Raji (cell line): ENCODE measurements at regions not wholly inside any gene's neighbourhood (a gene's known extent, or its start where the extent isn't known, plus 50 kb on each side); places are given as distances from the start of the nearest gene placed in this dataset.

ENCODE experiments used
- POLR2A ChIP-seq: IDR thresholded peaks from 2 replicates; pipeline ENCODE4 v1.6.1; 2011; ENCODE audit warnings: low read depth, low read length, control low read depth; ENCODE audit not compliant: insufficient read depth

DNA sequence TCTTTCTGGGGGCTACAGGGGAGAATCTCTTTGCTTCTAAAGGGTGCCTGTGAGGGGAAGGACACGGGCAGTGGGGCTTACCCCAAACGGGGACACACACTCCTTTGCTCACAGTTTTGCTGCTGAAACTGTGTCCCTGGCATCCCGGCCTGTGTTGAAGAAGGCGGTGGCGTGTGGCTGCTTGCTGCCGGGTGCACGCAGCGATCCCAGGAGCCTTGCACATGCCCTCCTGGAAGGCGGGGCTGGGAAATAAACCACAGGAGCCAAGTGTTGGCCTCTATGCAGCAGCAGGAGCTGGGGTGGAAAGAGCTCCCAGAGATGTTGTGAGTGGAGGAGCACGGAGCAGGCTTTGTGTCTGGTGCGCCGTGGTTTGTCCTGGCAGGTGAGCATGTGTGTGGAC lies 131.0 kb upstream of the CIBAR2 start:
- TF ChIP-seq POLR2A = no peak

DNA sequence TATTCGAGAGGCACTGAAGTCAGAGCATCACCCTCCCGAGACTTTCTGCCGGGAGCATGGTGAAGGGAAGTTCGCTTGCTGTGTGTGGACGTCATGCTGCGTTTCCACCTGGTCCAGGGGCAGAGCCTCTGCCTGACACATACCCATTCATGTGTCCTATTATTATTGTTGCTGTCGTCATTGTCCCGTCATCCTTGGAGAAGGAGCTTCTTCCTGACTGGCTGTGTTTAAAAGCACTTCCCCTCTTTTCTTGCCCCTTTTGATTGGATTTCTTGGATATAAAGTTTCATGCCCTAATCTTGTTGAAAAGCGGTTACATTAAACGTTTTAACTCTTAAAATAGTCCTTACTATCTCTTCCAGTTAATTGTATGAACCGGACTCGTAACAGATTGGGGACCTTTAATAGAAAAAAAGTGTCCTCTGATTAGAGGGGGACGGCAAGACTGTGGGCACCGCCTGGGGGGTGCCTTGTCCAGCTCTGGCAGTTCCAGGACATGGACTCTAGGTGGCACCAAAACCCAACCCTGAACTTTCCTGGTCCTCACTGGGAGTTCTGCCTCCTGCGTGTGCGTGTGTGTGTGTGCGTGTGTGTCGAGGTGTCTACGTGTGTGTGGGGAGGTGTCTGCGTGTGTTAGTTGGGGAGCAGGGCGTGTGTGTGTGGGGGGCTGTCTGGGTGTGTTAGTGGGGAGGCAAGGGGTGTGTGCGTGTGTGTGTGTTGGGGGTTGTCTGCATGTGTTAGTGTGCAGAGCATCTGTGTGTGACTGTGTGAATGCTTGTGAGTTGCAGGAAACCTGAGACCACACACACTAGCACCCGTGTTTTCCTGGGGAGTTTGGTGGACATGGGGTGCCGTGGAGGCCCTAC lies 133.3 kb upstream of the CIBAR2 start:
- no peak for TF ChIP-seq POLR2A

GRCh38 chr16:85246473-85246872 lies 134.2 kb upstream of the CIBAR2 start:
- TF ChIP-seq POLR2A = no peak

- TF ChIP-seq POLR2A = no peak
These were observed 134.7 kb upstream of the CIBAR2 start for GRCh38 chr16:85246973-85247372.

DNA sequence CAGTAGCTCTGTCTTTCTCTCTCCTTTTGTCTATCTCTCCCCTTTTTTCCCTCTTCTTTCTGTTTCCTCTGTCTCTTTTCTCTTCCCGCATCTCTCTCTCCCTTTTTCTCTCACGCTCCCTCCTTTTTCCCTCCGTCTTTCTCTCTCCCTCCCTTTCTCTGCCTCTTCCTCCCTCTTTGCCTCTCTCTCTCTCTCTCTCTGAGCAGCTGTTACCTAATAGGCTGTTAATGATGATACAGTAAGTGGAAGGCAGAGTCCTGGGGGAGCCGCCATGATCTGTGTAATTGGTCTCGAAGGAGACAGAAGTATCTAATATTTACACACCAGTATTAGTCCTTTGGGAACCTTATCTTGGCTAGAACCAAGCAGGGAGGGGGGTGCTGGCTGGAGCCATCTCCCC lies 136.1 kb upstream of the CIBAR2 start:
- no peak for TF ChIP-seq POLR2A

DNA sequence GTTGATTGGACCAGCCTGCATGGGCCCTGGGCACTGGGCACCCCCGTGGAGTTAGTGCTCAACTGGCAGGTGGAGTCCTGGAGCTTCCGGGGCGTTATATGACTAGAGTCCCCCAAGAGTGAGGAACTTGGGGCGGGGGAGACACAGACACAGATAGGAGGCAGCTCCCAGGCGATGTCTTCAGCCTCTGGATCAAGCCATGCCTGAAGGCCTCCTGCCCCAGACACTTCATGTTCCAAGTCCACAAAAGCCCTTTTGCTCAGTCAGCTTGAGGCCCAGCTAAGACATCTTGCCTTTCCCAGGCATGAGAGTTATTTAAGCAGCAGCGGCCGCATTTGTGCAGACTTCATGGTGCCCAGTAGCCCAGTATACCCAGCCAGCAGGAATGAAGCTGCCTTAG lies 136.6 kb upstream of the CIBAR2 start:
- TF ChIP-seq POLR2A = no peak

DNA sequence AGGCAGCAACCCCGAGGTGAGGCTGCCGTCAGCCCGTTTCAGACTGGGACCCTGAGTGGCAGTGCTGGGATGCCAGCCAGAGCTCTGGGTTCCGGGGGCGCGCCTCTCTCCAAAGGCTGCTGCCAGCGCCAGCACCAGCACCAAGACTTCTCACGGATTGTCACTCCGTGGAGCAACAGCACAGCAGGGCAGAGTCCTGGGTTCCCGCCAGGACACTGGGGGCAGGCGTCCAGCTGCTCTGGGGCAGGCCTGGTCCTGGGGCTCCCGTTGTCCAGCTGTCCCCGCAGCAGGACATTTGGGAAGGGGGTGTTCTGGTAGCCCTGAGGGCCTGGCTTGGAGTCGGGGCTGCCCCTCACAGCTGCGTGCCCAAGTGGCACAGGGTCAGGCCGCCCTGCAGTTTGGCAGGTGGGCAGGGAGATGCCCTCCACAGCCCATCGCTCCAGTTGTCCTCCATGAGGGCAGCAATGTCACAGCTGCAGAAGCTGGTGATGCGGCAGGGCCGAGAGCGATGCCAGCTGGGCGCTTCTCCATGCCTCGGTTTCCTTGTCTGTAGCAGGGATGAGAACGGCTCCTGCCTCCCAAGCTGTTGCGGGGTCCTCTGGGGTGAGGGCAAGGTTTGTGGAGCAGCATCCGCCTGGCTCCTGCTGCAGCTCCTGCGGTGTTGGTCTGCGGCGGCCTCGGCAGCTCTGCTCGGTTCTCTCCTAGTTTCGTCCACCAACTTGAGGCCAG lies 137.3 kb upstream of the CIBAR2 start:
- no peak for TF ChIP-seq POLR2A

DNA sequence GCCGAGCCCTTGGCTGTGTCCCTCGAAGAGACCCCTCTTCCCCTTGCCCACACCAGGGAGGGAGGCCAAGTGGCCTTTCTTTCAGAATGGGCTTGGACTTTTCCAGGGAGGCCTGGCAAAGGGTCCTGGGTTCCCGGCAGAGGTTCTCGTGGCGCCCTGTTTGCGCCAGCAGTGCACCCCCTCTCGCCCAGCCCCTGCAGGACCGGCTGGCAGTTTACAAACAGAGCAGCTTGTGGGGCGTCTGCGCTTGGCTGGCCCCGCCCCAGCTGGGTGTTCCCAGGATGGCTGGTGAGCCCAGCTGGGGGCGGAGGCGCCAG lies 137.8 kb upstream of the CIBAR2 start:
- TF ChIP-seq POLR2A = no peak

DNA sequence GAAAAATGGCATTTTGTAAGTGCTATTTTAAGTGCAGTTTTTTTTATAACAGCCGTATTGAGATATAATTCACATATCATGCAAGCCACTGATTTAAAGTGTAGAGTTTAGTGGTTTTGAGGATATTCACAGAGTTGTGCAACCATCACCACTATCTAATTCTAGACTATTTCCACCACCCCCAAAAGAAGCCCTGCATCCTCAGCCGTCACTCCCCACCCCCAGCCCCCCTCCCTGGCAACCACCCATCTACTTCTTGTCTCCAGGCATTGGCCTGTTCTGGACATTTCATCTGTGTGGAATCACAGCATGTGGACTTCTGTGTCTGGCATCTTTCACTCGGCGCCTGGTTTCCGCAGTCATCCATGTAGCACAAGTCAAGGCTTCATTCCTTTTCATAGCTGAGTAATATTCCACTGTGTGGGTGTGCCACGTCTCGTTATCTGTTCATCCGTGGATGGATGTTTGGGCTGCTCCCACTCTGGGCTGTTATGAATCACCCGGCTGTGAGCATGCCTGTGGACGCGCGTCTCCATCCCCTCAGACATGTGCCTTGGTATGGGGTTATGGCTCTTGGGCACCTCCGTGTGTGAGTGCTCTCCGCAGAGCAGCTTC lies 138.4 kb upstream of the CIBAR2 start:
- TF ChIP-seq POLR2A = no peak

DNA sequence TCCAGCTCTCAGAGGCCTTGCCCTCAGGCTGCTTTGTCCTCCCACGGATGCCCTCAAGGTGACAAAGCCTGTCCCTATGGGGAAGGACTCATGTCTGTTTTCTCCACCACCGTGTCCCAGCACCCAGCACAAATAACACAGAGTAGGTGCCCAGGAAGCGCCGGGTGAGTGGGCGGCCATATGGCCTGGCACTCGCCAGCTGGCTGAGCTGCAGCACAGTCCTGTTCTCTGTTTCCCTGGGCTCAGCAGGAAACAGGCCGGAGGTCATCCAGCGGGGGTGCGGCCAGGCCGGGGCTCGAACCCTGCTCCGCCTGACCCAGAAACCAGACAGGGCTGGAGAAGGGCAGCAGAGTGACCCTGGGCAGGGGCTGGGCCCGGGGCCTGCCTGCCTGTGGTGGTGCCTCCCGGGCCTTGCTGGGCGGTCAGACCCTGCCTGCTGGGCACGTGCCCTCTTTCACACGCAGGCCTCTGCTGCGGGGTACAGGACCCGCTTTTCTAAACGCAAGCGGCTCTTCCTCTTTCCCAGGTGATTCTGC lies 139.0 kb upstream of the CIBAR2 start:
- no peak for TF ChIP-seq POLR2A

- TF ChIP-seq POLR2A = no peak
These were observed 139.7 kb upstream of the CIBAR2 start for GRCh38 chr16:85252014-85252413.

DNA sequence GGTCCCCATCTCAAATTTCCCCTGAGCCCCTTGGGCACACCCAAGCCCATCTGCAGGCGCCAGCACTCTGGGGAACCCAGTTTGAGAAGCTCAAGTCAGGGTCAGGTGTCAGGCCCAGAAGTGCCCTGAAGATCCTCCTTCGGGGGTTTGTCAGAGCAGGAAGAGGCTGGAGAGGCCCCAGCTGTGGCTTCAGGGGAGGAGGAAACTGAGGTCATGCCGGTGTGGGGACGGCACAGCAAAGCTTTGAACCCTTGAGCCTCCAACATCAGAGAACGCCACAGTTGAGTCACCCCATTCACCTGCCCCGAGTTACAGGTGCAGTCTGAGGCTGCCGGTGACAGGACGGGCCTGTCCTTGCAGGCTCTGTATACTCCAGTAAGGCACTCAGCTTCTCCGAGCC lies 140.2 kb upstream of the CIBAR2 start:
- TF ChIP-seq POLR2A = no peak

DNA sequence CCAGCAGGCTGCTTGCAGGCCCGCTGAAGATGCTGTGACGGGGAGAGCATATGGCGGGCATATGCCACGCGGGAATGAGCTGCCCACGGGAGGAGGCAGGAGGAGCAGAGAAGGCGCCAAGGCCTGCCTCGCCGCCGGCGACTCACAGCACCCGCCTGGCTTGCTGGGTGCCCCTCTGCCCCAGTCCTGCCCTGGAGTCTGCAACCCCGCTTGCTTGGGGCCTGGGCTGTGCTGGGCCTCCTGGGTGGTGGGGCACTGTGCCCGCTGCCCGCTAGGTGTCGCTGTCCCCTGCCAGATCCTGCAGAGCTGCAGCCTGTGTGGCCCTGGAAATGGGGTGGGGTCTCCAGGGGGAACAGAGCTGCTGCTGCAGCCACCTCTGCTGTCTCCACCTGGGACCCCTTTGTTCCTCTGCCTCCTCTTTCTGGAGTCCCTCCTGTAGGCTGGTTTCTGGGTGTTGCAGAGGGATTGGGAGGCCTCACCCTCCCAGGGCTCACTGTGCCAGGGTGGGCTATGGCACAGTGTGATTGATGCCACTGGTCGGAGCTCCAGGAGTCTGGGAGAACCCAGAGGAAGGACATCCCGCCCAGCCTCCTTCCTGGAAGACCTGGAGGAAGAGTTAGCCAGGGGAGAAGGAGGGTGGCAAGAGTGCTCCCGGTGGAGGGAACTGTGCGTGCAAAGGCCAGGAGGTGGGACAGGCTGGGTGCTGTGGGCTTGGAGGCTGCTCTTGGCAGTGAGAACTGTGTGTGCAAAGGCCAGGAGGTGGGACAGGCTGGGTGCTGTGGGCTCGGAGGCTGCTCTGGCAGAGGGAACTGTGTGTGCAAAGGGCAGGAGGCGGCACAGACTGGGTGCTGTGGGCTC lies 141.0 kb upstream of the CIBAR2 start:
- TF ChIP-seq POLR2A = no peak

GRCh38 chr16:85254051-85254450 lies 141.8 kb upstream of the CIBAR2 start:
- no peak for TF ChIP-seq POLR2A

DNA sequence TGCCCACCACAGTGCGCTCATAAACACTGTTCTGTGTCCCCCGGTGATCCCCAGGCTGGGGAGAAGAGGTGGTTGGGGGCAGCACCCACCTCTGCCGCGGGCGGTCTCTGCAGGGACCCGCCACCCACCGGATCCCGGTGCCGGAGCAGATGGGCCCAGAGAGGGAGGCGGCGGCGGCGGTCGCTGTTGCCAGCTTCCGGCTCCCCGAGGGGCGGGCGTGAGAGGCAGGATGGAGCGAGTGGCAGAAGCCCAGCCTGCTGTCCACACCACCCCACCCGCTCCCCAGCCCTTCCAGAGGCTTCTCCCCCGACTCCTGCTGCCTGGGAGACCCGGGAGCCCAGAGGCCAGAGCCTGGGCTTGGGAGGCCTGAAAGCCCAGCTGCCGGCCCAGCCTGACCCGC lies 142.6 kb upstream of the CIBAR2 start:
- TF ChIP-seq POLR2A = no peak
